ENCODE measurements at regions not wholly inside any gene's neighbourhood (a gene's known extent, or its start where the extent isn't known, plus 50 kb on each side); places are given as distances from the start of the nearest gene placed in this dataset.

DNA sequence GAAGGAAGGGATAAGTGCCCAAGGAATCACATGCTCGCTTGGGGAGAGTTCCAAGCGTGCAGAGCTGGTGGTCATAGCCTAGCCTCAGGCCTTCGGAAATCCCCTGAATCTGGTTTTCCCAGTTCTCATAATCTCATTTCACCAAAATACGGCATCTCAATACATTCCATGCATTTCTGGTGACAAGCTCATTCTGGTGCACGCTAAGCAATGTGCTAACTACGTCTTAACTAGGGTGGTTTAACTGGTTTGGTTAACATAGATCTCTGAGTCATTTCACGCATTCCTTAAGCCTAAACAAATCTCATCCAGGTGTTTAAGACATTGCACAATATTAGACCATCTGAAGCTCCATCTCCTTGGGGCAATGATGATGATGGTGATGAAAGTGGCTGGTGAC lies 72.9 kb upstream of the STEAP1B start:
- Histone ChIP-seq H3K36me3 (no peaks in the 10 kb centered on the region), H3K27ac (no peak overlapping the region), H3K27me3 (no peaks in the 10 kb centered on the region), H3K4me3 (no peak overlapping the region), H3K9me3 (no peaks in the 10 kb centered on the region), H3K4me1 (ENCODE audit: insufficient read depth) (no peaks in the 10 kb centered on the region)
- intact Hi-C loops (cut with DNase I): no loop called here
- no peak for DNase-seq
- TF ChIP-seq EP300 (IDR thresholded peaks at IDR 0.05) (no peak), POLR2A (IDR thresholded peaks at IDR 0.05) (no peak)
- TF ChIP-seq, protein P1, sequence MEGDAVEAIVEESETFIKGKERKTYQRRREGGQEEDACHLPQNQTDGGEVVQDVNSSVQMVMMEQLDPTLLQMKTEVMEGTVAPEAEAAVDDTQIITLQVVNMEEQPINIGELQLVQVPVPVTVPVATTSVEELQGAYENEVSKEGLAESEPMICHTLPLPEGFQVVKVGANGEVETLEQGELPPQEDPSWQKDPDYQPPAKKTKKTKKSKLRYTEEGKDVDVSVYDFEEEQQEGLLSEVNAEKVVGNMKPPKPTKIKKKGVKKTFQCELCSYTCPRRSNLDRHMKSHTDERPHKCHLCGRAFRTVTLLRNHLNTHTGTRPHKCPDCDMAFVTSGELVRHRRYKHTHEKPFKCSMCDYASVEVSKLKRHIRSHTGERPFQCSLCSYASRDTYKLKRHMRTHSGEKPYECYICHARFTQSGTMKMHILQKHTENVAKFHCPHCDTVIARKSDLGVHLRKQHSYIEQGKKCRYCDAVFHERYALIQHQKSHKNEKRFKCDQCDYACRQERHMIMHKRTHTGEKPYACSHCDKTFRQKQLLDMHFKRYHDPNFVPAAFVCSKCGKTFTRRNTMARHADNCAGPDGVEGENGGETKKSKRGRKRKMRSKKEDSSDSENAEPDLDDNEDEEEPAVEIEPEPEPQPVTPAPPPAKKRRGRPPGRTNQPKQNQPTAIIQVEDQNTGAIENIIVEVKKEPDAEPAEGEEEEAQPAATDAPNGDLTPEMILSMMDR (IDR thresholded peaks at IDR 0.05): no peak
- 75 to 81% (median 76%) methylated on average over 7 of the region's 7 CpGs for WGBS, 3 donors

DNA sequence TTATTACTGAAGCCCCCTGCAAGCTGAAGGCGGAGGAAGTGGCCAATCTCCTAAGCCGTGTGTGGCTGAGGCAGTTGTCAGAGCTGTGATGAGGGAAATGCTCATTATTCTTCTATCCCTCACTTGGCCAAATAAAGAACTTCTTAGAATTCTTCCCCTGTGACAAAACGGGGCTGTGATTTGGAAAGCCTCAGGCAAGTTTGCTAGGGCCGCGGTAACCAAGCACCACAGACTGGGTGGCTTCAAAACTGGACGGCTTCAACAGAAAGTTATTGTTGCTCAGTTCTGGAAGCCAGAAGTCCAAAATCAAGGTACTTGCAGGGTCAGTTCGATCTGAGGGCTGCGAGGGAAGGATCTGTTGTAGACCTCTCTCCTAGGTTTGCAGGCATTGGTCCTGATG lies 72.3 kb upstream of the STEAP1B start:
- DNase-seq: no peak
- Histone ChIP-seq H3K27me3 (no peaks in the 10 kb centered on the region), H3K27ac (no peak overlapping the region), H3K9me3 (no peaks in the 10 kb centered on the region), H3K4me3 (no peak overlapping the region), H3K36me3 (no peaks in the 10 kb centered on the region), H3K4me1 (ENCODE audit: insufficient read depth) (no peaks in the 10 kb centered on the region)
- WGBS, 3 donors: 71 to 91% (median 89%) methylated on average over 8 of the region's 8 CpGs
- no peak for TF ChIP-seq EP300 (IDR thresholded peaks at IDR 0.05)
- TF ChIP-seq POLR2A (IDR thresholded peaks at IDR 0.05): no peak
- TF ChIP-seq, protein P1 (IDR thresholded peaks at IDR 0.05): no peak
- intact Hi-C loops (cut with DNase I): no loop called here

DNA sequence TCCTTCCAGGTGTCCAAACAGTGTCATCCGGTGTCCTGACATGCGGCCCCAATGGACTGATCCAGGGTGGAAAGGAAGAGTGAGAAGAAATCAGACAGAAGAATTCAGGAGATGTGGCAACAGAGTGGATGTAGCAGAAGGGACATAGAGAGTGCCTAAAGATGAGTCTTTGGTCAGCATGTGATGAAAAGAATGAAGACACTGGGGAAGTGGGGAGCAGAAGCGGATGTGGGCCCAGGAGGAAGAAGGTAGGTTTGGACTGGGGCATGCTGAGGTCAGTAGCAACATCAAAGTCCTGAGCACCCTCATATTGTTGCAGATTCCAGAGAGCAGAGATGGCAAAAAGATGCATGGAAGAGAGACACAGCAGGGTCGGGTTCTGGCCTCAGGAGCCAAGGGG lies 71.8 kb upstream of the STEAP1B start:
- WGBS, 3 donors: 91 to 96% (median 92%) methylated on average over 4 of the region's 4 CpGs
- H3K4me1 ChIP-seq (ENCODE audit: insufficient read depth): no peaks in the 10 kb centered on the region
- H3K36me3 ChIP-seq: no peaks in the 10 kb centered on the region
- intact Hi-C loops (cut with DNase I): no loop called here
- DNase-seq: no peak
- H3K4me3 ChIP-seq: no peak overlapping the region
- TF ChIP-seq, protein P1 (IDR thresholded peaks at IDR 0.05): no peak
- TF ChIP-seq EP300 (IDR thresholded peaks at IDR 0.05) (no peak), POLR2A (IDR thresholded peaks at IDR 0.05) (no peak)
- H3K27me3 ChIP-seq: no peaks in the 10 kb centered on the region
- no peak overlapping the region for H3K27ac ChIP-seq
- no peaks in the 10 kb centered on the region for H3K9me3 ChIP-seq

DNA sequence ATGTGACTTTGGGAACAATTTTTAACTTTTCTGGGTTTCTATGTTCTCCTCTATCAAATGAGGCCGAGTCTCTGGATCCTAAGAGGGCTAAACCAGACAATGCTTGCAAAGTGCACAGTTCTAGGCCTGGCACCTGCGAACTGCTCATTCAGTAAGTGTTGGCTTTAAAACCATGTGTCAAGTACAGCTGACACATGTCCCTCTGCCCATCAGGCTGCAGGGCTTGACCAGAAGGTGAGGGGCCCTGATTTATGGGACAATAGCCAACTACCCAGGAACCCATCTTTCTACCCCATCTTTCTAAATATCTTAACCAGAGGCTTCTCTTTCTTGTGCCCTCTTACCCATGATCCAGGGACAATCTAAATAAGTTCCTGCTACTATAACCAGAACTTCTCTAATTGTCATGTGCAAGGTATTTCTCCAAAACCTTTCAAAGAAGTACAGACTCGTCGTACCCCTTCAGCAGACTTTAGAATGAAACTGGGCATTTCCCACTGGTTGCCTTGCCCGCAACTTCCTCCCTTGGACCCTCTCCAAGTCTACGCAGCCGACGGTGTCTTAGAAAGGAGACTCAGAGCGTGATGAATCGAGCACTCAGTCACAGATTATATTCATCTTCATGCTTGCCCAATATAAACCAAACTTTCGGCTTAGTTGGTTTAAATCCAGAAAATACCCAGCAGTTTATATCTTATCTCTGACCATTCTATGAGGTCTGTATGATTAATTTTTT lies 69.8 kb upstream of the STEAP1B start:
- Histone ChIP-seq H3K36me3 (no peaks in the 10 kb centered on the region), H3K9me3 (no peaks in the 10 kb centered on the region), H3K4me1 (ENCODE audit: insufficient read depth) (peaks cover 2% of the 10 kb centered on the region), H3K4me3 (no peak overlapping the region), H3K27me3 (no peaks in the 10 kb centered on the region), H3K27ac (no peak overlapping the region)
- intact Hi-C loops (cut with DNase I): loop anchor here in 1 of 4 donors (10.0 kb wide), 1 partner anchor 155 kb away; the partner anchor contains the start of gene IL6
- no peak for DNase-seq
- WGBS, 3 donors: 70 to 77% (median 72%) methylated on average over 11 of the region's 11 CpGs
- TF ChIP-seq POLR2A (IDR thresholded peaks at IDR 0.05) (no peak), EP300 (IDR thresholded peaks at IDR 0.05) (no peak)
- TF ChIP-seq, protein P1 (IDR thresholded peaks at IDR 0.05): no peak

Measured in ovary (tissue), 7 donors.